Right lobe of liver (tissue), 4 donors: ENCODE measurements at regions not wholly inside any gene's neighbourhood (a gene's known extent, or its start where the extent isn't known, plus 50 kb on each side); places are given as distances from the start of the nearest gene placed in this dataset.

Source experiments
- CTCF ChIP-seq, 4 donors: fragments of 200-600 bp in 3 of 4; fragments of 450-650 bp in 1 of 4; IDR thresholded peaks; one replicate each; pipeline versions ENCODE4 v1.5.1 to v1.8.0; 2016 to 2022; ENCODE audit warnings: antibody characterized with exemption in 4 of 4, mild to moderate bottlenecking in 2 of 4
- POLR2A ChIP-seq: fragments of 450-650 bp; IDR thresholded peaks from one replicate; pipeline ENCODE4 v1.6.1; 2017; ENCODE audit warnings: antibody characterized with exemption, mild to moderate bottlenecking
- donor health status: DM: no; HTN: no; CAD: no.
- donor health status: DM: no; HTN: no; CAD: no.
- donor health status: DM: no; HTN: yes; CAD: no.

GRCh38 chr5:117266280-117266679 lies 691.7 kb upstream of the SEMA6A start:
- TF ChIP-seq CTCF (IDR thresholded peaks at IDR 0.05) (no peak), POLR2A (no peak)
